Upper lobe of right lung (tissue), 1 donor: ENCODE measurements at regions not wholly inside any gene's neighbourhood (a gene's known extent, or its start where the extent isn't known, plus 50 kb on each side); places are given as distances from the start of the nearest gene placed in this dataset.
"Not testable (repeated sequence)": the region's sequence is repeated elsewhere in the genome, so short reads cannot be mapped to it uniquely, and the experiment has no call there.

Experiments used
- ATAC-seq: fragments of 200-7000 bp; cut with Tn5 transposase; one replicate; pipeline ENCODE4 v1.9.1; 2020; ENCODE audit warnings: mild to moderate bottlenecking, moderate library complexity
- DNase-seq: peaks from one replicate; pipeline ENCODE4 v3.0.0-alpha.2; 2020
- H3K27ac ChIP-seq: fragments of 200-600 bp; one replicate; pipeline ENCODE4 v1.8.0; 2022
- H3K27me3 ChIP-seq: fragments of 200-600 bp; one replicate; pipeline ENCODE4 v1.8.0; 2022; ENCODE audit warnings: mild to moderate bottlenecking
- H3K36me3 ChIP-seq: fragments of 200-600 bp; one replicate; pipeline ENCODE4 v1.8.0; 2022
- H3K4me1 ChIP-seq: fragments of 200-600 bp; one replicate; pipeline ENCODE4 v1.8.0; 2022
- H3K4me3 ChIP-seq: fragments of 200-600 bp; one replicate; pipeline ENCODE4 v1.8.0; 2022; ENCODE audit warnings: mild to moderate bottlenecking
- H3K9me3 ChIP-seq: fragments of 200-600 bp; one replicate; pipeline ENCODE4 v1.8.0; 2022
- CTCF ChIP-seq: fragments of 200-600 bp; IDR thresholded peaks from one replicate; pipeline ENCODE4 v1.8.0; 2022; ENCODE audit warnings: antibody characterized with exemption
- intact Hi-C: fragments of 100-400 bp; cut with DNase I; formaldehyde crosslinking; loops from one replicate; pipeline ENCODE4 v1.11.0; 2022
- donor health status: DM: no; HTN: yes; CAD: no; lungs with severe emphysema.

GRCh38 chr5:91490316-91490715 is 107.2 kb upstream of the ARRDC3 start:
- TF ChIP-seq CTCF: no peak
- H3K36me3 ChIP-seq: no peaks in the 10 kb centered on the region
- no peaks in the 10 kb centered on the region for H3K9me3 ChIP-seq
- no peak for DNase-seq
- H3K27me3 ChIP-seq: no peaks in the 10 kb centered on the region
- no peaks in the 10 kb centered on the region for H3K4me1 ChIP-seq
- H3K27ac ChIP-seq: no peak overlapping the region
- intact Hi-C loops: no loop called here
- no peak overlapping the region for H3K4me3 ChIP-seq
- ATAC-seq: no peak

GRCh38 chr5:91487420-91487819 is 104.3 kb upstream of the ARRDC3 start:
- intact Hi-C loops: no loop called here
- H3K36me3 ChIP-seq: no peaks in the 10 kb centered on the region
- H3K27me3 ChIP-seq: no peaks in the 10 kb centered on the region
- ATAC-seq (no peak), DNase-seq (no peak)
- no peak for TF ChIP-seq CTCF
- H3K4me3 ChIP-seq: no peak overlapping the region
- H3K4me1 ChIP-seq: no peaks in the 10 kb centered on the region
- no peaks in the 10 kb centered on the region for H3K9me3 ChIP-seq
- H3K27ac ChIP-seq: no peak overlapping the region

- Histone ChIP-seq H3K27me3 (no peaks in the 10 kb centered on the region), H3K4me1 (no peaks in the 10 kb centered on the region), H3K9me3 (no peaks in the 10 kb centered on the region), H3K27ac (no peak overlapping the region), H3K4me3 (no peak overlapping the region), H3K36me3 (no peaks in the 10 kb centered on the region)
- ATAC-seq (no peak), DNase-seq (no peak)
- TF ChIP-seq CTCF: no peak
- intact Hi-C loops: no loop called here
Observed at GRCh38 chr5:91486638-91487037, 103.5 kb upstream of the ARRDC3 start.

- no peak for ATAC-seq
Observed at GRCh38 chr5:91484662-91485061, 101.5 kb upstream of the ARRDC3 start.

GRCh38 chr5:91479376-91479775 is 96.3 kb upstream of the ARRDC3 start:
- H3K4me1 ChIP-seq, H3K9me3 ChIP-seq, intact Hi-C loops, H3K27ac ChIP-seq, H3K27me3 ChIP-seq, DNase-seq, ATAC-seq, H3K4me3 ChIP-seq, H3K36me3 ChIP-seq: not testable (repeated sequence)

More at GRCh38 chr5:91484662-91485061, 101.5 kb upstream of the ARRDC3 start:
- no peak overlapping the region for H3K4me3 ChIP-seq
- TF ChIP-seq CTCF: no peak
- no peaks in the 10 kb centered on the region for H3K27me3 ChIP-seq
- no peak overlapping the region for H3K27ac ChIP-seq
- H3K36me3 ChIP-seq: no peaks in the 10 kb centered on the region
- no peak for DNase-seq
- no peaks in the 10 kb centered on the region for H3K9me3 ChIP-seq
- intact Hi-C loops: no loop called here
- no peaks in the 10 kb centered on the region for H3K4me1 ChIP-seq

GRCh38 chr5:91478096-91478495 is 95.0 kb upstream of the ARRDC3 start:
- TF ChIP-seq CTCF: no peak
- ATAC-seq (no peak), DNase-seq (no peak)
- no peaks in the 10 kb centered on the region for H3K27me3 ChIP-seq
- no peak overlapping the region for H3K27ac ChIP-seq
- intact Hi-C loops: no loop called here
- no peaks in the 10 kb centered on the region for H3K9me3 ChIP-seq
- H3K4me3 ChIP-seq: no peak overlapping the region
- H3K36me3 ChIP-seq: no peaks in the 10 kb centered on the region
- no peaks in the 10 kb centered on the region for H3K4me1 ChIP-seq
